ENCODE measurements at regions not wholly inside any gene's neighbourhood (a gene's known extent, or its start where the extent isn't known, plus 50 kb on each side); places are given as distances from the start of the nearest gene placed in this dataset.

DNA sequence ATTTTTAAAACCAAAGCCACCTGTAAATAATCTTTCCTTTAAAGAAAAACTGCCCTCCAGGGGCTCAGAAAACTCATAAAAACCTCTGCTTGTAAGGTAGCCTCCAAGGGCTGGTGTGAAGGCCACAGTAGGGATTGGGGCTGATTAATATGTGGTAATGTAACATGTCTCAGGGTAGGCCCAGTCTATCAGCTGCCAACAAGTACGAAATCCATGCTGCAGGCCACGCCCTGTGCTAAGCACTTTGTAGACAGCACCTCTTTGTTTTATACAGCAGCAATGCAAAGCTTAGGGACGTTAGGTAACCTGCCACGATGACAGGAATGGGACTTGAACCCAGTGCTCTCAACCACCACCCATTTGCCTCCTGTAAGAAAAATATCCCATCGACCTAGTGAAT lies 65.6 kb upstream of the PRICKLE2 start:
- intact Hi-C loops (cut with micrococcal nuclease), result no loop called here
- no peaks in the 10 kb centered on the region for H3K9me3 ChIP-seq (ENCODE audit: control insufficient read depth in 1 of 2, insufficient read depth in 1 of 2, low read depth in 1 of 2, low read length in 2 of 2)
- no peak overlapping the region for H3K9ac ChIP-seq (ENCODE audit: low read length)
- ChIA-PET CTCF (no interaction called here), POLR2A (no interaction called here), RAD21 (ENCODE audit: low non-redundant PET in 1 of 2, low total read pairs in 2 of 2, uncharacterized antibody in 2 of 2, unreplicated experiment in 2 of 2) (no interaction called here)
- no peaks in the 10 kb centered on the region for H4K20me1 ChIP-seq (ENCODE audit: insufficient read depth)
- TF ChIP-seq SP1 (IDR thresholded peaks at IDR 0.05; ENCODE audit: low read depth) (no peak), TCF7L2 (IDR thresholded peaks at IDR 0.05; ENCODE audit: borderline replicate concordance, extremely low read depth, insufficient read depth, insufficient read length) (no peak), EZH2phosphoT487 (IDR thresholded peaks at IDR 0.05; ENCODE audit: borderline replicate concordance) (no peak), SRF (IDR thresholded peaks at IDR 0.05; ENCODE audit: low read depth) (no peak), ZNF274 (IDR thresholded peaks at IDR 0.05; ENCODE audit: low read depth, low read length) (no peak), POLR2AphosphoS5 (IDR thresholded peaks at IDR 0.05; ENCODE audit: low read depth, low read length) (no peak), POLR2A (IDR thresholded peaks at IDR 0.05; ENCODE audit: borderline replicate concordance, extremely low read depth, insufficient read depth, insufficient read length) (no peak), SIN3A (IDR thresholded peaks at IDR 0.05; ENCODE audit: low read depth) (no peak)
- TF ChIP-seq, protein P1, sequence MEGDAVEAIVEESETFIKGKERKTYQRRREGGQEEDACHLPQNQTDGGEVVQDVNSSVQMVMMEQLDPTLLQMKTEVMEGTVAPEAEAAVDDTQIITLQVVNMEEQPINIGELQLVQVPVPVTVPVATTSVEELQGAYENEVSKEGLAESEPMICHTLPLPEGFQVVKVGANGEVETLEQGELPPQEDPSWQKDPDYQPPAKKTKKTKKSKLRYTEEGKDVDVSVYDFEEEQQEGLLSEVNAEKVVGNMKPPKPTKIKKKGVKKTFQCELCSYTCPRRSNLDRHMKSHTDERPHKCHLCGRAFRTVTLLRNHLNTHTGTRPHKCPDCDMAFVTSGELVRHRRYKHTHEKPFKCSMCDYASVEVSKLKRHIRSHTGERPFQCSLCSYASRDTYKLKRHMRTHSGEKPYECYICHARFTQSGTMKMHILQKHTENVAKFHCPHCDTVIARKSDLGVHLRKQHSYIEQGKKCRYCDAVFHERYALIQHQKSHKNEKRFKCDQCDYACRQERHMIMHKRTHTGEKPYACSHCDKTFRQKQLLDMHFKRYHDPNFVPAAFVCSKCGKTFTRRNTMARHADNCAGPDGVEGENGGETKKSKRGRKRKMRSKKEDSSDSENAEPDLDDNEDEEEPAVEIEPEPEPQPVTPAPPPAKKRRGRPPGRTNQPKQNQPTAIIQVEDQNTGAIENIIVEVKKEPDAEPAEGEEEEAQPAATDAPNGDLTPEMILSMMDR (IDR thresholded peaks at IDR 0.05 in 2 of 3, conservative IDR thresholded peaks at IDR 0.05 in 1 of 3; ENCODE audit: borderline replicate concordance in 1 of 3, insufficient read depth in 1 of 3, low read depth in 2 of 3, low read length in 2 of 3), result no peak
- TF ChIP-seq, protein P2, sequence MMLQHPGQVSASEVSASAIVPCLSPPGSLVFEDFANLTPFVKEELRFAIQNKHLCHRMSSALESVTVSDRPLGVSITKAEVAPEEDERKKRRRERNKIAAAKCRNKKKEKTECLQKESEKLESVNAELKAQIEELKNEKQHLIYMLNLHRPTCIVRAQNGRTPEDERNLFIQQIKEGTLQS (IDR thresholded peaks at IDR 0.05), result no peak
- H3K27ac ChIP-seq (ENCODE audit: low read depth, low read length), result no peak overlapping the region
- H3K36me3 ChIP-seq (ENCODE audit: control insufficient read depth in 1 of 2, insufficient read depth in 2 of 2, low read length in 2 of 2), result no peaks in the 10 kb centered on the region
- no peaks in the 10 kb centered on the region for H3K79me2 ChIP-seq (ENCODE audit: insufficient read depth, low read length)
- no TSS peak for BruUV-seq (replicated peaks)
- H3K4me1 ChIP-seq (ENCODE audit: control insufficient read depth in 1 of 2, insufficient read depth in 2 of 2, low read length in 2 of 2), result peaks cover 0 to 9% of the 10 kb centered on the region in 2 experiments; a peak in 1 of 4 replicates
- H3K9me2 ChIP-seq (ENCODE audit: insufficient read depth), result no peaks in the 10 kb centered on the region
- DNase-seq (ENCODE audit: low read depth, low spot score), result no peak
- H2AFZ ChIP-seq (ENCODE audit: low read depth, low read length, poor library complexity, severe bottlenecking), result no peak overlapping the region
- no peak for ATAC-seq
- no peak overlapping the region for H3K4me3 ChIP-seq (replicated peaks in 1 of 2; ENCODE audit: low read depth in 1 of 2, low read length in 2 of 2)
- H3K4me2 ChIP-seq (ENCODE audit: low read length), result 0 out of 2 replicates have a peak overlapping the region, but pooled peaks have one; percentile 21
- H3K27me3 ChIP-seq (ENCODE audit: insufficient read depth, low read length), result no peaks in the 10 kb centered on the region
